ENCODE measurements at regions not wholly inside any gene's neighbourhood (a gene's known extent, or its start where the extent isn't known, plus 50 kb on each side); places are given as distances from the start of the nearest gene placed in this dataset.

DNA sequence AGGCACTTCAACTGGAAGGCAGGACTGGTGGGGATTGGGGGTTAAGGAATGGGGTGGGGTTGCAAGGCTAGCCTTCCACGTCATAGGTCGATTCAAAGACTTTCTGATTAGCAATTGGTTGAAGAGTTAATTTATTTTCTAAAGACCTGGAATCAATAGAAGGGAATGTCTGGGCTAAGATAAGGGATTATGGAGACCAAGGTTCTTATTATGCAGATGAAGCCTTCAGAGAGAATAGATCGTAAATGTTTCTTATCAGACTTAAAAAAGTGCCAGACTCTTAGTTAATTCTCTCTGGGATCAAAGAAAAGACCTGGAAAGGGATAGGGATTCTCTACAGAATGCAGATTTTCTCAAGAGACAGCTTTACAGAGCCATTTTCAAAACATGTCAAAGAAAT lies 368.0 kb upstream of the DLGAP1 start:
- Histone ChIP-seq H3K27me3 (ENCODE audit: control insufficient read depth, insufficient read depth, low read length) (no peaks in the 10 kb centered on the region), H3K9me3 (ENCODE audit: control insufficient read depth, insufficient read depth, low read depth, low read length) (no peaks in the 10 kb centered on the region), H3K4me3 (ENCODE audit: low read depth, low read length) (no peak overlapping the region), H3K36me3 (ENCODE audit: control insufficient read depth, insufficient read depth, low read length) (no peaks in the 10 kb centered on the region), H3K9ac (ENCODE audit: low read length) (no peak overlapping the region), H3K4me1 (ENCODE audit: control insufficient read depth, insufficient read depth, low read length) (peaks cover 4% of the 10 kb centered on the region; the same call in 1 of the 2 replicates), H3K27ac (ENCODE audit: low read depth, low read length) (no peak overlapping the region)

DNA sequence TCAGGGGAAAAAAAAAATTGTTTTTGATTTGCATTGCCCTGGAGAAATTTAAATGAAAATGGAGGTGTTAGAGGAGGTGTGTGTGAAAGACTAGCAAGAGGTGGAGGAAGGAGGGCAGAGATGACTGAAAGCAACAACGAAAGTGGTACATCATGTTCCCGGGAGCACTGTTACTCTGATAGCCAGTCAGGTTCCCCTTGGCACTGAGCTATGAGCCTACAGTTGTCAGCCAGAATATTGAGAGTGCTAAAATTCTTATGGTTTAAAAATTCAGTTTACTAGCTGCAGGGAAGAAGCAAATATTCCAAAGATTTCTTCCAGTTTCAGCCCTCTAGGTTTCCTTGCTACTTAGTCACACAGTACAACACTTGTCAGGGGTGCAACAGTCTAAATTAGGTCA lies 366.7 kb upstream of the DLGAP1 start:
- Histone ChIP-seq H3K9ac (ENCODE audit: low read length) (no peak overlapping the region), H3K4me1 (ENCODE audit: control insufficient read depth, insufficient read depth, low read length) (peaks cover 4% of the 10 kb centered on the region; the same call in 1 of the 2 replicates), H3K27me3 (ENCODE audit: control insufficient read depth, insufficient read depth, low read length) (no peaks in the 10 kb centered on the region), H3K4me3 (ENCODE audit: low read depth, low read length) (no peak overlapping the region), H3K9me3 (ENCODE audit: control insufficient read depth, insufficient read depth, low read depth, low read length) (no peaks in the 10 kb centered on the region), H3K36me3 (ENCODE audit: control insufficient read depth, insufficient read depth, low read length) (no peaks in the 10 kb centered on the region), H3K27ac (ENCODE audit: low read depth, low read length) (no peak overlapping the region)

GRCh38 chr18:4817665-4818064 lies 362.6 kb upstream of the DLGAP1 start:
- H3K36me3 ChIP-seq (ENCODE audit: control insufficient read depth, insufficient read depth, low read length) = no peaks in the 10 kb centered on the region
- H3K4me3 ChIP-seq (ENCODE audit: low read depth, low read length) = no peak overlapping the region
- H3K4me1 ChIP-seq (ENCODE audit: control insufficient read depth, insufficient read depth, low read length) = peaks cover 4% of the 10 kb centered on the region; the same call in 1 of the 2 replicates
- H3K9ac ChIP-seq (ENCODE audit: low read length) = no peak overlapping the region
- H3K27ac ChIP-seq (ENCODE audit: low read depth, low read length) = no peak overlapping the region
- no peaks in the 10 kb centered on the region for H3K27me3 ChIP-seq (ENCODE audit: control insufficient read depth, insufficient read depth, low read length)
- peaks cover 6% of the 10 kb centered on the region for H3K9me3 ChIP-seq (ENCODE audit: control insufficient read depth, insufficient read depth, low read depth, low read length)

DNA sequence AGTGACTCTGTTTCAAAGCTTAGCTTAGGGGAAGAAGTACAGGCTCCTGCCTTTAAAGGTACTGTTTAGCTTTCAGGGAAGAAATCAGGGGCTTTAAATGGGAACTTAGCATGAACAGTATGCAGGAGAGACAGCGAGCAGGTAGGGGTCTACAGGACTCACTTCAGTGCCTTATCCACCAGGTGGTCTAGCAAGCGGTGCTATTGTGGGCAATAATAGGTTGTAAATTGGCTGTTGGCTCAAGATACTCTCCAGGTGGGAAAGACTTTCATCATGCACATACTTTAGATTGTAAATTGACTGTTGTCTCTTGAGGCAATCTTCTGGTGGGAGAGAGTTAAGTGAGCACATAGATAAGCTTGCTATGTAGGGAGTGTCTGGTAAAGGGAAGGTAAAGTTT lies 358.6 kb upstream of the DLGAP1 start:
- Histone ChIP-seq H3K4me1 (ENCODE audit: control insufficient read depth, insufficient read depth, low read length) (peaks cover 8% of the 10 kb centered on the region; the same call in 1 of the 2 replicates), H3K36me3 (ENCODE audit: control insufficient read depth, insufficient read depth, low read length) (no peaks in the 10 kb centered on the region), H3K27ac (ENCODE audit: low read depth, low read length) (no peak overlapping the region)

GRCh38 chr18:4808891-4809290 lies 353.8 kb upstream of the DLGAP1 start:
- no peak overlapping the region for H3K27ac ChIP-seq (ENCODE audit: low read depth, low read length)
- peaks cover 8% of the 10 kb centered on the region; the same call in 1 of the 2 replicates for H3K4me1 ChIP-seq (ENCODE audit: control insufficient read depth, insufficient read depth, low read length)
- no peak overlapping the region for H3K4me3 ChIP-seq (ENCODE audit: low read depth, low read length)
- H3K36me3 ChIP-seq (ENCODE audit: control insufficient read depth, insufficient read depth, low read length) = no peaks in the 10 kb centered on the region
- no peak overlapping the region for H3K9ac ChIP-seq (ENCODE audit: low read length)
- no peaks in the 10 kb centered on the region for H3K27me3 ChIP-seq (ENCODE audit: control insufficient read depth, insufficient read depth, low read length)
- H3K9me3 ChIP-seq (ENCODE audit: control insufficient read depth, insufficient read depth, low read depth, low read length) = no peaks in the 10 kb centered on the region

More for the DNA sequence above, 358.6 kb upstream of the DLGAP1 start:
- Histone ChIP-seq H3K9ac (ENCODE audit: low read length) (no peak overlapping the region), H3K27me3 (ENCODE audit: control insufficient read depth, insufficient read depth, low read length) (no peaks in the 10 kb centered on the region), H3K4me3 (ENCODE audit: low read depth, low read length) (no peak overlapping the region), H3K9me3 (ENCODE audit: control insufficient read depth, insufficient read depth, low read depth, low read length) (peaks cover 6% of the 10 kb centered on the region)

DNA sequence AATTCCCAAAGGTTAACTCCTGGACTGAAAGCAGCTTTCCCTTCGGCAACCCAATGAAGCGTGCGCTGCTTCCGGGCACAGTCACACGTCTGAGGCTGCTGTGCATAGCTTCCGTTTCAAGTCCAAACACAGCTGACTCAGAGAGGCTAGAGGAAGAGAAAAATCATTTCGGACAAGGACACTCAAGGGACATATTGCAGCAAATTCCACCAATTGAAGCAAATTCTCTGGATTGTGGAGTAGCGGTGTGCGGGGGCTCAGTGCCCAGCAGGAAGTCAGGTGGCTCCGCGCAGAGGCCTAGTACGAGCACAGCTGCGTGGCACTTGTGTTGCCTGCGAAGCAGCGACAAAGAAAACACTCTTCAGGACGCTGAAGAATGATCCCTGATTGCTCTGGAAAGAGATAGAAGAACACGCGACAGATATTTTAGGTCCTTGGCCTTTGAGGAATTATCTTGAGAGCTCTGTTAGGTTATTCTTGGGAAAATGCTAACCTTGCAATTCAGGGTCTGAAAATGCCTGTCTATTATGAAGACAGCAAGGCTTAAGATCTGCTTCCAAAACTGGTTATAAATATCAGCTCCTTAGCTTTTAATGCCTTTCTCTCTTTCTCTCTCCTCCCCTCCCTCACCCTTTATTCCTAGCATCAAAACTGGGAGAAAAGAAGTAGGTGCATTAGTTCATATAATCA lies 352.6 kb upstream of the DLGAP1 start:
- Histone ChIP-seq H3K4me1 (ENCODE audit: control insufficient read depth, insufficient read depth, low read length) (peaks cover 8% of the 10 kb centered on the region; the same call in 1 of the 2 replicates), H3K4me3 (ENCODE audit: low read depth, low read length) (no peak overlapping the region), H3K27me3 (ENCODE audit: control insufficient read depth, insufficient read depth, low read length) (no peaks in the 10 kb centered on the region), H3K27ac (ENCODE audit: low read depth, low read length) (no peak overlapping the region), H3K36me3 (ENCODE audit: control insufficient read depth, insufficient read depth, low read length) (no peaks in the 10 kb centered on the region), H3K9me3 (ENCODE audit: control insufficient read depth, insufficient read depth, low read depth, low read length) (0 out of 2 replicates have a peak, but pooled peaks cover 4% of the 10 kb centered on the region), H3K9ac (ENCODE audit: low read length) (no peak overlapping the region)

DNA sequence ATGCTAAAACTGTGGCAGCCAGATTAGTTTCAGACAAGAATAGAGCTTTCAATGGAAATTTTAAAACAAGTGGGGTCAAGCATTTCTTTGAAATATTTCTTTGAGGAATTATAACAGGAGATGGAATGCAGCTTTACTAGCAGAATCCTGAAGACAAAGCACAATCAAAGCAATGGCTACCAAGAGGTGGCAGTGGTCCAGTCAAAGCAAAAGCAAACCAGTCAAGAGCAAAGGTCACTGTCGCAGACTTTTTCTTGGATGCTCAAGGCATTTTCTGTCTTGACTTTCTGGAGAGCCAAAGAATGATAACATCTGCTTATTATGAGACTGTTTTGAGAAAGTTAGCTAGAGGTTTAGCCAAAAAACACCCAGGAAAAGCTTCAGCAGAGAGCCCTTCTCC lies 351.2 kb upstream of the DLGAP1 start:
- Histone ChIP-seq H3K4me1 (ENCODE audit: control insufficient read depth, insufficient read depth, low read length) (peaks cover 8% of the 10 kb centered on the region; the same call in 1 of the 2 replicates), H3K4me3 (ENCODE audit: low read depth, low read length) (no peak overlapping the region), H3K9ac (ENCODE audit: low read length) (no peak overlapping the region), H3K9me3 (ENCODE audit: control insufficient read depth, insufficient read depth, low read depth, low read length) (0 out of 2 replicates have a peak, but pooled peaks cover 6% of the 10 kb centered on the region), H3K27ac (ENCODE audit: low read depth, low read length) (no peak overlapping the region), H3K36me3 (ENCODE audit: control insufficient read depth, insufficient read depth, low read length) (no peaks in the 10 kb centered on the region), H3K27me3 (ENCODE audit: control insufficient read depth, insufficient read depth, low read length) (no peaks in the 10 kb centered on the region)

DNA sequence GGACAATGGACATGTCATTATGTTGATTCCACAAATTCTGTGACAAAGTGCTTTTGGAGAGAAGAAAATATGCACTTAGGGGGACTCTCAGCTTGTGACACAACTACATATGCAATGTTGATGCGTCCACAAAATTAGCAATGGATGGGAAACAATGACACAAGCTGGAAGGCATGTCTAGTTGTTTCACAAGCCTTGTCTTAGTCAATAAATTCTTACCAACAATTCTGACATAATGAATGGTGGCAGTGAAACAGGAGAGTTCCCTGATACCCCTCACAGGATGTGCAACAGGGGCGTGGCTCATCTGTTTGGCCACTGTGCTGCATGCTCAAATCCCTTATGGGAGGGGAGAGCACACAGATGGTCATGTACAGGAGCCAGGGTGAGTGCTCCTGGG lies 347.2 kb upstream of the DLGAP1 start:
- H3K27me3 ChIP-seq (ENCODE audit: control insufficient read depth, insufficient read depth, low read length) = no peaks in the 10 kb centered on the region
- peaks cover 13% of the 10 kb centered on the region; the same call in 1 of the 2 replicates for H3K9me3 ChIP-seq (ENCODE audit: control insufficient read depth, insufficient read depth, low read depth, low read length)
- no peak overlapping the region for H3K4me3 ChIP-seq (ENCODE audit: low read depth, low read length)
- no peak overlapping the region for H3K9ac ChIP-seq (ENCODE audit: low read length)
- H3K27ac ChIP-seq (ENCODE audit: low read depth, low read length) = no peak overlapping the region
- no peaks in the 10 kb centered on the region for H3K36me3 ChIP-seq (ENCODE audit: control insufficient read depth, insufficient read depth, low read length)
- no peaks in the 10 kb centered on the region for H3K4me1 ChIP-seq (ENCODE audit: control insufficient read depth, insufficient read depth, low read length)

DNA sequence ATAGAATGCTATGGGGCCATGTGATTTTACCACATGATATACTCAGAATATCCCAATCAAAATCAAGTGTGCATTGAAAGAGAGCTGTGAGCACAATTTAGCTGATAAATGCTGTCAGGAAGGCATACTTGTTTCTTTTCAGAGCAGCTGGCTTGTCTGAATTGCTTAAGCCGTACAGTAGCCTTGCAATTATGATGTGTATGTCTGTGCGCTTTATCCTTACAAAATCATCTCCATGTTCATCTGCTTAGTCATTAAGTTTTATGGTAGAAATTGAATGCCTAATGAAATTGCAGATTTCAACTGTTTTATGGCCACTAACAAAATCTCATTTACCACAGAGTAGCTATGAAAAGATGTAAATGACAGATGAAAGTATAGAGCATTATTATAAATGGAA lies 346.0 kb upstream of the DLGAP1 start:
- Histone ChIP-seq H3K27ac (ENCODE audit: low read depth, low read length) (no peak overlapping the region), H3K4me1 (ENCODE audit: control insufficient read depth, insufficient read depth, low read length) (no peaks in the 10 kb centered on the region), H3K27me3 (ENCODE audit: control insufficient read depth, insufficient read depth, low read length) (no peaks in the 10 kb centered on the region), H3K9me3 (ENCODE audit: control insufficient read depth, insufficient read depth, low read depth, low read length) (peaks cover 13% of the 10 kb centered on the region; the same call in 1 of the 2 replicates), H3K36me3 (ENCODE audit: control insufficient read depth, insufficient read depth, low read length) (no peaks in the 10 kb centered on the region), H3K9ac (ENCODE audit: low read length) (no peak overlapping the region), H3K4me3 (ENCODE audit: low read depth, low read length) (no peak overlapping the region)

- no peaks in the 10 kb centered on the region for H3K4me1 ChIP-seq (ENCODE audit: control insufficient read depth, insufficient read depth, low read length)
- no peak overlapping the region for H3K9ac ChIP-seq (ENCODE audit: low read length)
- H3K27ac ChIP-seq (ENCODE audit: low read depth, low read length) = no peak overlapping the region
- peaks cover 7% of the 10 kb centered on the region; the same call in 1 of the 2 replicates for H3K9me3 ChIP-seq (ENCODE audit: control insufficient read depth, insufficient read depth, low read depth, low read length)
- H3K36me3 ChIP-seq (ENCODE audit: control insufficient read depth, insufficient read depth, low read length) = no peaks in the 10 kb centered on the region
- H3K4me3 ChIP-seq (ENCODE audit: low read depth, low read length) = no peak overlapping the region
- H3K27me3 ChIP-seq (ENCODE audit: control insufficient read depth, insufficient read depth, low read length) = no peaks in the 10 kb centered on the region
Observed at GRCh38 chr18:4797002-4797685, 342.0 kb upstream of the DLGAP1 start.

- H3K36me3 ChIP-seq (ENCODE audit: control insufficient read depth, insufficient read depth, low read length) = no peaks in the 10 kb centered on the region
- no peaks in the 10 kb centered on the region for H3K27me3 ChIP-seq (ENCODE audit: control insufficient read depth, insufficient read depth, low read length)
- H3K9me3 ChIP-seq (ENCODE audit: control insufficient read depth, insufficient read depth, low read depth, low read length) = no peaks in the 10 kb centered on the region
- H3K4me3 ChIP-seq (ENCODE audit: low read depth, low read length) = no peak overlapping the region
- H3K4me1 ChIP-seq (ENCODE audit: control insufficient read depth, insufficient read depth, low read length) = no peaks in the 10 kb centered on the region
- no peak overlapping the region for H3K9ac ChIP-seq (ENCODE audit: low read length)
- no peak overlapping the region for H3K27ac ChIP-seq (ENCODE audit: low read depth, low read length)
Observed at GRCh38 chr18:4789506-4789905, 334.4 kb upstream of the DLGAP1 start.
